ENCODE measurements at regions not wholly inside any gene's neighbourhood (a gene's known extent, or its start where the extent isn't known, plus 50 kb on each side); places are given as distances from the start of the nearest gene placed in this dataset.

DNA sequence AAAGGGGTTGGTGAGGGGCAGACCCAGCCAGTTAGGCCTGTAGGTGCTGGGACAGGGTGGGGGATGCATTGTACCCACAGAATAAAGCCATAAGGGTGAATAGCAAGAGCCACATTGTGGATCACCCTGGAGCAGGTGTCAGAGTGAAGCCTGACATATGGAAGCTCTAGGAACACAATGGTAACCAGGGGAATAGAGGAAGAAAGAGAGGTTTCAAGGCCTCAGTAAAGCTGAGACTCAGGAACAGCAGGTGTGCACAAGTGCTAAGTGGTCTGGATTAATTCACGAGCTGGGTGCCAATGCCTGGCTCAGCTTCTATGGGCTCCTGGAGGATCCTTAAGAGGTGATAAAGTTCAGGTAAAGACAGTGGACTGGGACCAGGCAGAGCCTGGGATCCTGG is 323.7 kb upstream of the CTNNB1 start:
- TF ChIP-seq, protein P1, sequence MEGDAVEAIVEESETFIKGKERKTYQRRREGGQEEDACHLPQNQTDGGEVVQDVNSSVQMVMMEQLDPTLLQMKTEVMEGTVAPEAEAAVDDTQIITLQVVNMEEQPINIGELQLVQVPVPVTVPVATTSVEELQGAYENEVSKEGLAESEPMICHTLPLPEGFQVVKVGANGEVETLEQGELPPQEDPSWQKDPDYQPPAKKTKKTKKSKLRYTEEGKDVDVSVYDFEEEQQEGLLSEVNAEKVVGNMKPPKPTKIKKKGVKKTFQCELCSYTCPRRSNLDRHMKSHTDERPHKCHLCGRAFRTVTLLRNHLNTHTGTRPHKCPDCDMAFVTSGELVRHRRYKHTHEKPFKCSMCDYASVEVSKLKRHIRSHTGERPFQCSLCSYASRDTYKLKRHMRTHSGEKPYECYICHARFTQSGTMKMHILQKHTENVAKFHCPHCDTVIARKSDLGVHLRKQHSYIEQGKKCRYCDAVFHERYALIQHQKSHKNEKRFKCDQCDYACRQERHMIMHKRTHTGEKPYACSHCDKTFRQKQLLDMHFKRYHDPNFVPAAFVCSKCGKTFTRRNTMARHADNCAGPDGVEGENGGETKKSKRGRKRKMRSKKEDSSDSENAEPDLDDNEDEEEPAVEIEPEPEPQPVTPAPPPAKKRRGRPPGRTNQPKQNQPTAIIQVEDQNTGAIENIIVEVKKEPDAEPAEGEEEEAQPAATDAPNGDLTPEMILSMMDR (IDR thresholded peaks at IDR 0.05; ENCODE audit: low read depth, low read length, missing control alignments): no peak
- DNase-seq (ENCODE audit: extremely low read depth, low read depth): no peak
- no peak overlapping the region for H3K4me3 ChIP-seq (replicated peaks; ENCODE audit: low read depth, low read length)

DNA sequence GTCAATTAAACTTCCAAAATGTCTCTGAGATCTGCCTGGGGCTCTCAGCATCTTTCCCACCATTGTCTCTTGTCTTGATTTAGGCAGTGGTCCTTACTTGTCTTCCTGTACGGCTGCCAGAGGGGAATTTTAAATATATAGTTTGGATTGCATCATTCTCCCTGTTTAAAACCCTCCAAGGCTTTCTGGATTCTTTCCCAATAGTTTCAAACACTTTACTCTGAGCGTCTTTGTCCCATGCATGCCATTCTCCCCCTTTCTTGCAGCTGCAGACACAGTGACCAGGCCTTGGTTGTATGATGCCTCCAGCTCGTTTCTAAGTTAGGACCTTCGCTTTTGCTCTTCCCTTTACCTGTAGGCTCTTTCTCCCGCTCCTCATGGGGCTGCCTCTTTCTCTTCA is 323.3 kb upstream of the CTNNB1 start:
- H3K4me3 ChIP-seq (replicated peaks; ENCODE audit: low read depth, low read length): no peak overlapping the region
- no peak for DNase-seq (ENCODE audit: extremely low read depth, low read depth)
- TF ChIP-seq, protein P1 (IDR thresholded peaks at IDR 0.05; ENCODE audit: low read depth, low read length, missing control alignments): no peak

DNA sequence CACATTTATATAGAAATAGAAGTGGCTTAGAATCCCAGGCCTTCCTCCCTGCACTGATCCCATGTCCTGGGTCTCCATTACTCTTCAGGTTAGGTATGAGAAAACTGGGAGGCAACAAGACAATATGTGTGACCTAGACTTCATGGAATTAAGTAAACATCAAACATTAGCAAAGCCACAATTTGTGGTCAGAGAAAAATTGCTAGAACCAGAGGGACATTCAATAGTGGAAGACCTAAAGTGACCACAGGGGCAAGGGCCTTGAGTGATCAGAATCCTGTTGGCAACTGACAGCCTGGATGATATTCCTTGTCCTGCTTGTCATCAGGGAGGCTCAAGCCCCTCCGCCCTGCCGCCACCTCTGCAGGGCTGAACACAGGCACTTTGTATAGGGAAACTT is 322.8 kb upstream of the CTNNB1 start:
- TF ChIP-seq, protein P1 (IDR thresholded peaks at IDR 0.05; ENCODE audit: low read depth, low read length, missing control alignments): no peak
- H3K4me3 ChIP-seq (replicated peaks; ENCODE audit: low read depth, low read length): no peak overlapping the region

DNA sequence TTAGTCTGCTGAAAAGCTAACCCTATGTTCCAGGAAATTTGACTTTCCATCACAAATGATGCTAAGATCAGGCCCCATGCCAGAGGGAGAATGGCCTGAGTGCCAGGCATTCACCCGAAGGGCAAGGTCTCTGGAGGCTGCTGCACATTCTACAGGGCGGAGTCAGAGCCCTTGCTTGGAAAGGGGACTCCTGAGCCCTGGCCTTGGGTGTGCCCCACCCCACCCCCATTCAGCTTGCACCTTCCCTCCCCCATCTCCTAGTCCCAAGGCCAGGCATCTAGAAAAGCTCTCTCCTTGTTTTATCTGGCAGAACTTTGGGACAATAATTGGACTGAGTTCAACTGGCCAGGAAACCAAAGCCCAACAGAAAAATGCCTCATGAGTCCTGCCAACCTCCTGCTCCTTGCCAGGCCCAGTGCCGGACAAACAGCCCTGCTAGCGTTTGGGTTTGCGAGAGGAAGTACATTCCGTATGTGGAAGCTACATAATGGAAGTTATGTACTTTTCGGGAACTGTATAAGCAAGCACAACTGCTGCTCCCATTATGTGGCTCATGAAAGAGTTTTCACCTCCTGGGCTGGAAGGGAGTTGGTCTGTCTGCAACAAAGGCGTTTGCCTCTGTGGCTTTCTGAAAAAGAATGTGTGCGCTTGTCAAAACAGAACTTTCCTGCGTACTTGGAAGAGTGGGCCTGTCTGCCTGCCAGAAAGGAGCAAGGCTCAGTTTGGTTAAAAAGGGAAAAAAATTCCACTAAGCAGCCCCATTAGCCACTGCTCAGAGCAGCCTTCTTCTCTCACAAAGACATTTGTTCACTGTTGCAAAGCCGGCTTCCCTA is 321.5 kb upstream of the CTNNB1 start:
- TF ChIP-seq, protein P1 (IDR thresholded peaks at IDR 0.05; ENCODE audit: low read depth, low read length, missing control alignments): no peak
- no peak overlapping the region for H3K4me3 ChIP-seq (replicated peaks; ENCODE audit: low read depth, low read length)
- DNase-seq (ENCODE audit: extremely low read depth, low read depth): no peak

More for the DNA sequence above, 322.8 kb upstream of the CTNNB1 start:
- no peak for DNase-seq (ENCODE audit: extremely low read depth, low read depth)

DNA sequence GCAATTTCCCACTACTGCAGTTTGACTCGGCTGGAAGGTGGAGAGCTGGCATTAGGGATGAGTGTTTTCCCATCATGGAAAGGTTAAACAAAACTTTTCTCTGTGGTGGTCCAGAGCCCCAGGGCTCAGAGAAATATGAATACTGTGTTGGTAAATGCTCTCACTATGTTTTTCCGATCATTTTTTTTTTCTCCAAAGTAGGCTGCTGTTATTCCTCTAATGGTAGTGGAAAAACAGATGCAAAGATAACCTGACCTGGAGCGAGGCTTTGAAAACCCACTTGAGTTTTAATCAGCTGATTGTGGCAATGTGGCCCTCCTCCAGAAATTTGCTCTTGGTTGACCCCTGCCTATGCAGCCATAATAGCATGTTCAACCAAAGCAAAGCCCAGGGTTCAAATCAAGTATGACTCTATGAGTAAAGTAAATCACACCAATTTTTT is 320.8 kb upstream of the CTNNB1 start:
- TF ChIP-seq, protein P1 (IDR thresholded peaks at IDR 0.05; ENCODE audit: low read depth, low read length, missing control alignments): no peak
- H3K4me3 ChIP-seq (replicated peaks; ENCODE audit: low read depth, low read length): no peak overlapping the region
- DNase-seq (ENCODE audit: extremely low read depth, low read depth): no peak

DNA sequence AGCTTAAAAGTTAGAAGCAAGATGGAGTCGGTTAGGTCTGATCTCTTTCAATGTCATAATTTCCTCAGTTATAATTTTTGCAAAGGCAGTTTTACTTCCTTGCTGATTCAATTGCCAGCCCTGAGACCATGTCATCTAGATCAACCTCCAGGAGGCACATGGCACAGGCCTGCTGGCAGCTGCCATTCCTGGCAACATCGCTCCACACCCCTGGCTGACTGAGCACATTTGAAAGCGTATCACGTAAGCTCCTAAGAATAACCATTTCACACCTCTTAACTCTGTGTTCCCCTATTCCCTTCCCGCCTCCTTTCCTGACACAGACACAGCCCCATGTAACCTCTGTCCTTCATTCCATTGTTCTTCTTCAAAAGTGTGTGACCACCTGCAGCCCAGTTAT is 313.9 kb upstream of the CTNNB1 start:
- TF ChIP-seq, protein P1 (IDR thresholded peaks at IDR 0.05; ENCODE audit: low read depth, low read length, missing control alignments): no peak
- DNase-seq (ENCODE audit: extremely low read depth, low read depth): no peak
- H3K4me3 ChIP-seq (replicated peaks; ENCODE audit: low read depth, low read length): no peak overlapping the region

Data from HFF-Myc (cell line).